ENCODE measurements at regions not wholly inside any gene's neighbourhood (a gene's known extent, or its start where the extent isn't known, plus 50 kb on each side); places are given as distances from the start of the nearest gene placed in this dataset.

GRCh38 chr7:33724201-33724600 lies 181.1 kb upstream of the BMPER start:
- 86% methylated on average over 3 of the region's 3 CpGs for WGBS (ENCODE audit: low lambda C conversion rate, missing lambda C conversion rate)
- Histone ChIP-seq H4K20me1 (ENCODE audit: insufficient read depth, poor library complexity, severe bottlenecking) (no peaks in the 10 kb centered on the region), H3K79me2 (no peaks in the 10 kb centered on the region), H3K27me3 (no peaks in the 10 kb centered on the region), H3K4me2 (no peak overlapping the region), H3K36me3 (replicated peaks; ENCODE audit: insufficient read depth, low read depth) (no peaks in the 10 kb centered on the region), H3K9me2 (replicated peaks; ENCODE audit: insufficient read depth) (no peaks in the 10 kb centered on the region), H3K9me3 (ENCODE audit: low read depth) (no peaks in the 10 kb centered on the region), H2AFZ (no peak overlapping the region), H3K4me3 (no peak overlapping the region), H3K27ac (no peak overlapping the region), H3K4me1 (ENCODE audit: insufficient read depth) (peaks cover 13% of the 10 kb centered on the region)
- no peak for DNase-seq (ENCODE audit: low spot score)
- no peak for TF ChIP-seq CTCF (IDR thresholded peaks at IDR 0.05; ENCODE audit: poor library complexity)

- Histone ChIP-seq H3K4me1 (ENCODE audit: insufficient read depth) (peaks cover 18% of the 10 kb centered on the region), H3K27me3 (no peaks in the 10 kb centered on the region), H4K20me1 (ENCODE audit: insufficient read depth, poor library complexity, severe bottlenecking) (no peaks in the 10 kb centered on the region), H3K4me3 (no peak overlapping the region), H3K27ac (no peak overlapping the region), H3K79me2 (no peaks in the 10 kb centered on the region), H2AFZ (no peak overlapping the region), H3K9me2 (replicated peaks; ENCODE audit: insufficient read depth) (no peaks in the 10 kb centered on the region), H3K9me3 (ENCODE audit: low read depth) (no peaks in the 10 kb centered on the region), H3K4me2 (no peak overlapping the region), H3K36me3 (replicated peaks; ENCODE audit: insufficient read depth, low read depth) (no peaks in the 10 kb centered on the region)
- DNase-seq (ENCODE audit: low spot score): no peak
- no peak for TF ChIP-seq EZH2 (IDR thresholded peaks at IDR 0.05; ENCODE audit: borderline replicate concordance)
- no peak for TF ChIP-seq EZH2phosphoT487 (IDR thresholded peaks at IDR 0.05; ENCODE audit: low read depth, severe bottlenecking, unreplicated experiment)
- no peak for TF ChIP-seq CTCF (IDR thresholded peaks at IDR 0.05; ENCODE audit: poor library complexity)
- WGBS (ENCODE audit: low lambda C conversion rate, missing lambda C conversion rate): 62% methylated on average over 7 of the region's 7 CpGs
Measured at GRCh38 chr7:33725111-33726025, 180.0 kb upstream of the BMPER start.

GRCh38 chr7:33726582-33726981 lies 178.8 kb upstream of the BMPER start:
- TF ChIP-seq CTCF (IDR thresholded peaks at IDR 0.05; ENCODE audit: poor library complexity) (no peak), EZH2phosphoT487 (IDR thresholded peaks at IDR 0.05; ENCODE audit: low read depth, severe bottlenecking, unreplicated experiment) (no peak), EZH2 (IDR thresholded peaks at IDR 0.05; ENCODE audit: borderline replicate concordance) (no peak)
- Histone ChIP-seq H3K79me2 (no peaks in the 10 kb centered on the region), H2AFZ (no peak overlapping the region), H3K27ac (no peak overlapping the region), H3K4me2 (no peak overlapping the region), H3K9me3 (ENCODE audit: low read depth) (no peaks in the 10 kb centered on the region), H3K36me3 (replicated peaks; ENCODE audit: insufficient read depth, low read depth) (no peaks in the 10 kb centered on the region), H4K20me1 (ENCODE audit: insufficient read depth, poor library complexity, severe bottlenecking) (no peaks in the 10 kb centered on the region), H3K4me1 (ENCODE audit: insufficient read depth) (peaks cover 18% of the 10 kb centered on the region), H3K4me3 (no peak overlapping the region), H3K27me3 (no peaks in the 10 kb centered on the region), H3K9me2 (replicated peaks; ENCODE audit: insufficient read depth) (no peaks in the 10 kb centered on the region)
- no peak for DNase-seq (ENCODE audit: low spot score)
- 88% methylated on average over 5 of the region's 5 CpGs for WGBS (ENCODE audit: low lambda C conversion rate, missing lambda C conversion rate)
